Activated T-cell treated with anti-CD3 and anti-CD28 coated beads, Interleukin-2, amount 50 U/mL, for 24 hours (primary cell): ENCODE measurements at regions not wholly inside any gene's neighbourhood (a gene's known extent, or its start where the extent isn't known, plus 50 kb on each side); places are given as distances from the start of the nearest gene placed in this dataset.

Source experiments
- DNase-seq: peaks from one replicate; pipeline ENCODE4 v3.0.0-alpha.2; 2020
- H3K27ac Mint-ChIP-seq: 2 replicates; pipeline ENCODE4 v1.8.0; 2020; ENCODE audit warnings: mild to moderate bottlenecking, mixed read lengths
- H3K27me3 Mint-ChIP-seq: 2 replicates; pipeline ENCODE4 v1.8.0; 2020; ENCODE audit warnings: mixed read lengths
- H3K36me3 Mint-ChIP-seq: 2 replicates; pipeline ENCODE4 v1.8.0; 2020; ENCODE audit warnings: low read depth, mixed read lengths
- H3K4me1 Mint-ChIP-seq: 2 replicates; pipeline ENCODE4 v1.8.0; 2020; ENCODE audit warnings: low read depth, mixed read lengths
- H3K4me3 Mint-ChIP-seq: 2 replicates; pipeline ENCODE4 v1.8.0; 2020; ENCODE audit warnings: mild to moderate bottlenecking, moderate library complexity, mixed read lengths
- H3K9me3 Mint-ChIP-seq: 2 replicates; pipeline ENCODE4 v1.8.0; 2020; ENCODE audit warnings: mixed read lengths

GRCh38 chr9:87334366-87334765, 163.3 kb upstream of the DAPK1 start:
- no peaks in the 10 kb centered on the region for H3K36me3 Mint-ChIP-seq
- no peak overlapping the region for H3K27ac Mint-ChIP-seq
- H3K9me3 Mint-ChIP-seq: peaks cover 7% of the 10 kb centered on the region
- peaks cover 12% of the 10 kb centered on the region for H3K4me1 Mint-ChIP-seq
- DNase-seq: no peak
- H3K27me3 Mint-ChIP-seq: peaks cover 43% of the 10 kb centered on the region
- no peak overlapping the region for H3K4me3 Mint-ChIP-seq

GRCh38 chr9:87336407-87336806, 161.3 kb upstream of the DAPK1 start:
- no peak overlapping the region for H3K4me3 Mint-ChIP-seq

GRCh38 chr9:87336914-87337333, 160.7 kb upstream of the DAPK1 start:
- H3K36me3 Mint-ChIP-seq: no peaks in the 10 kb centered on the region
- no peak for DNase-seq
- H3K9me3 Mint-ChIP-seq: peaks cover 2% of the 10 kb centered on the region
- peak overlapping the region; percentile 70 for H3K4me3 Mint-ChIP-seq
- H3K27me3 Mint-ChIP-seq: peaks cover 59% of the 10 kb centered on the region
- no peak overlapping the region for H3K27ac Mint-ChIP-seq
- peaks cover 12% of the 10 kb centered on the region for H3K4me1 Mint-ChIP-seq

More at GRCh38 chr9:87336407-87336806, 161.3 kb upstream of the DAPK1 start:
- Mint-ChIP-seq H3K27ac (no peak overlapping the region), H3K4me1 (peaks cover 12% of the 10 kb centered on the region), H3K36me3 (no peaks in the 10 kb centered on the region), H3K27me3 (peaks cover 56% of the 10 kb centered on the region), H3K9me3 (peaks cover 6% of the 10 kb centered on the region)
- DNase-seq: no peak

GRCh38 chr9:87337335-87338087, 160.2 kb upstream of the DAPK1 start:
- Mint-ChIP-seq H3K9me3 (no peaks in the 10 kb centered on the region), H3K27me3 (peaks cover 61% of the 10 kb centered on the region), H3K4me3 (peak overlapping the region; percentile 70), H3K36me3 (no peaks in the 10 kb centered on the region), H3K4me1 (peaks cover 12% of the 10 kb centered on the region), H3K27ac (no peak overlapping the region)
- no peak for DNase-seq

- Mint-ChIP-seq H3K4me1 (peaks cover 12% of the 10 kb centered on the region), H3K9me3 (no peaks in the 10 kb centered on the region)
- DNase-seq: no peak
Measured at GRCh38 chr9:87338088-87338989, 159.3 kb upstream of the DAPK1 start.

GRCh38 chr9:87340391-87340790, 157.3 kb upstream of the DAPK1 start:
- H3K27me3 Mint-ChIP-seq: peaks cover 59% of the 10 kb centered on the region
- H3K9me3 Mint-ChIP-seq: no peaks in the 10 kb centered on the region
- H3K27ac Mint-ChIP-seq: no peak overlapping the region
- no peaks in the 10 kb centered on the region for H3K36me3 Mint-ChIP-seq
- H3K4me1 Mint-ChIP-seq: peaks cover 12% of the 10 kb centered on the region
- no peak overlapping the region for H3K4me3 Mint-ChIP-seq
- no peak for DNase-seq

More at GRCh38 chr9:87338088-87338989, 159.3 kb upstream of the DAPK1 start:
- no peak overlapping the region for H3K4me3 Mint-ChIP-seq
- H3K27me3 Mint-ChIP-seq: peaks cover 60% of the 10 kb centered on the region
- no peaks in the 10 kb centered on the region for H3K36me3 Mint-ChIP-seq
- H3K27ac Mint-ChIP-seq: no peak overlapping the region

GRCh38 chr9:87342743-87343142, 154.9 kb upstream of the DAPK1 start:
- Mint-ChIP-seq H3K9me3 (no peaks in the 10 kb centered on the region), H3K36me3 (no peaks in the 10 kb centered on the region), H3K27me3 (peaks cover 49% of the 10 kb centered on the region), H3K4me1 (peaks cover 2% of the 10 kb centered on the region), H3K27ac (no peak overlapping the region), H3K4me3 (no peak overlapping the region)
- no peak for DNase-seq

GRCh38 chr9:87343816-87344430, 153.7 kb upstream of the DAPK1 start:
- Mint-ChIP-seq H3K9me3 (no peaks in the 10 kb centered on the region), H3K4me3 (no peak overlapping the region), H3K4me1 (no peaks in the 10 kb centered on the region), H3K27ac (no peak overlapping the region), H3K27me3 (peaks cover 37% of the 10 kb centered on the region), H3K36me3 (no peaks in the 10 kb centered on the region)
- no peak for DNase-seq

GRCh38 chr9:87346061-87346665, 151.5 kb upstream of the DAPK1 start:
- Mint-ChIP-seq H3K27me3 (peaks cover 27% of the 10 kb centered on the region), H3K36me3 (no peaks in the 10 kb centered on the region), H3K9me3 (peaks cover 2% of the 10 kb centered on the region), H3K4me3 (no peak overlapping the region), H3K4me1 (no peaks in the 10 kb centered on the region), H3K27ac (no peak overlapping the region)
- no peak for DNase-seq

GRCh38 chr9:87350915-87351314, 146.8 kb upstream of the DAPK1 start:
- Mint-ChIP-seq H3K9me3 (peaks cover 2% of the 10 kb centered on the region), H3K27ac (no peak overlapping the region), H3K36me3 (no peaks in the 10 kb centered on the region), H3K27me3 (peaks cover 17% of the 10 kb centered on the region), H3K4me3 (no peak overlapping the region), H3K4me1 (no peaks in the 10 kb centered on the region)
- no peak for DNase-seq

GRCh38 chr9:87353301-87353700, 144.4 kb upstream of the DAPK1 start:
- H3K4me3 Mint-ChIP-seq: no peak overlapping the region
- no peaks in the 10 kb centered on the region for H3K4me1 Mint-ChIP-seq
- no peak for DNase-seq
- no peaks in the 10 kb centered on the region for H3K36me3 Mint-ChIP-seq
- H3K27me3 Mint-ChIP-seq: peaks cover 16% of the 10 kb centered on the region
- H3K9me3 Mint-ChIP-seq: peaks cover 2% of the 10 kb centered on the region
- no peak overlapping the region for H3K27ac Mint-ChIP-seq

GRCh38 chr9:87354147-87354546, 143.5 kb upstream of the DAPK1 start:
- no peak overlapping the region for H3K4me3 Mint-ChIP-seq
- DNase-seq: no peak
- H3K36me3 Mint-ChIP-seq: no peaks in the 10 kb centered on the region
- no peaks in the 10 kb centered on the region for H3K4me1 Mint-ChIP-seq
- no peak overlapping the region for H3K27ac Mint-ChIP-seq
- peaks cover 1% of the 10 kb centered on the region for H3K9me3 Mint-ChIP-seq
- peaks cover 24% of the 10 kb centered on the region for H3K27me3 Mint-ChIP-seq

GRCh38 chr9:87357600-87357999, 140.1 kb upstream of the DAPK1 start:
- H3K9me3 Mint-ChIP-seq: no peaks in the 10 kb centered on the region
- DNase-seq: no peak
- H3K27ac Mint-ChIP-seq: no peak overlapping the region
- no peaks in the 10 kb centered on the region for H3K36me3 Mint-ChIP-seq
- H3K4me3 Mint-ChIP-seq: no peak overlapping the region
- no peaks in the 10 kb centered on the region for H3K4me1 Mint-ChIP-seq
- H3K27me3 Mint-ChIP-seq: peaks cover 47% of the 10 kb centered on the region

- no peak overlapping the region for H3K27ac Mint-ChIP-seq
- no peaks in the 10 kb centered on the region for H3K36me3 Mint-ChIP-seq
- peaks cover under 1% of the 10 kb centered on the region for H3K9me3 Mint-ChIP-seq
- peaks cover 43% of the 10 kb centered on the region for H3K27me3 Mint-ChIP-seq
- H3K4me3 Mint-ChIP-seq: no peak overlapping the region
- no peak for DNase-seq
- no peaks in the 10 kb centered on the region for H3K4me1 Mint-ChIP-seq
Measured at GRCh38 chr9:87359264-87359663, 138.4 kb upstream of the DAPK1 start.
